Suppressor macrophage treated with lipopolysaccharide for 4 hours (primary cell): ENCODE measurements at regions not wholly inside any gene's neighbourhood (a gene's known extent, or its start where the extent isn't known, plus 50 kb on each side); places are given as distances from the start of the nearest gene placed in this dataset.
A peak's percentile ranks its signal among the peaks of the same experiment; 100 is the strongest.
"Not testable (repeated sequence)": the region's sequence is repeated elsewhere in the genome, so short reads cannot be mapped to it uniquely, and the experiment has no call there.

ENCODE experiments used
- DNase-seq: peaks from one replicate; pipeline ENCODE4 v3.0.0-alpha.2; 2020

- DNase-seq = no peak
These were observed 55.9 kb downstream of the ZBTB18 start for GRCh38 chr1:244106837-244107493.

GRCh38 chr1:244111027-244111426, 59.9 kb downstream of the ZBTB18 start:
- no peak for DNase-seq

GRCh38 chr1:244112041-244112440, 61.0 kb downstream of the ZBTB18 start:
- no peak for DNase-seq

GRCh38 chr1:244112636-244113035, 61.6 kb downstream of the ZBTB18 start:
- no peak for DNase-seq

- no peak for DNase-seq
These were observed 62.6 kb downstream of the ZBTB18 start for GRCh38 chr1:244113532-244114320.

GRCh38 chr1:244114892-244115291, 63.8 kb downstream of the ZBTB18 start:
- no peak for DNase-seq

- DNase-seq = no peak
These were observed 65.9 kb downstream of the ZBTB18 start for GRCh38 chr1:244116946-244117345.

- DNase-seq = no peak
These were observed 67.2 kb downstream of the ZBTB18 start for GRCh38 chr1:244118109-244118761.

- no peak for DNase-seq
These were observed 77.7 kb downstream of the ZBTB18 start for GRCh38 chr1:244128591-244129383.

- no peak for DNase-seq
These were observed 86.2 kb downstream of the ZBTB18 start for GRCh38 chr1:244137276-244137675.

GRCh38 chr1:244137725-244138124, 86.6 kb downstream of the ZBTB18 start:
- no peak for DNase-seq

GRCh38 chr1:244138399-244138798, 87.3 kb downstream of the ZBTB18 start:
- no peak for DNase-seq

GRCh38 chr1:244139655-244140054, 88.6 kb downstream of the ZBTB18 start:
- DNase-seq = no peak

- no peak for DNase-seq
These were observed 89.3 kb downstream of the ZBTB18 start for GRCh38 chr1:244140420-244140819.

GRCh38 chr1:244144053-244144452, 93.0 kb downstream of the ZBTB18 start:
- no peak for DNase-seq

- DNase-seq = no peak
These were observed 99.0 kb downstream of the ZBTB18 start for GRCh38 chr1:244150071-244150470.

GRCh38 chr1:244150665-244151064, 99.6 kb downstream of the ZBTB18 start:
- DNase-seq = peak; percentile 48

- DNase-seq = no peak
These were observed 100.5 kb downstream of the ZBTB18 start for GRCh38 chr1:244151537-244151936.

- DNase-seq = no peak
These were observed 103.4 kb downstream of the ZBTB18 start for GRCh38 chr1:244154508-244154871.

GRCh38 chr1:244154872-244155531, 103.9 kb downstream of the ZBTB18 start:
- no peak for DNase-seq

GRCh38 chr1:244155661-244156060, 104.6 kb downstream of the ZBTB18 start:
- DNase-seq = no peak

GRCh38 chr1:244156617-244157016, 105.5 kb downstream of the ZBTB18 start:
- not testable (repeated sequence) for DNase-seq
